H1 (cell line): ENCODE measurements at regions not wholly inside any gene's neighbourhood (a gene's known extent, or its start where the extent isn't known, plus 50 kb on each side); places are given as distances from the start of the nearest gene placed in this dataset.

ENCODE experiments used
- CTCF ChIA-PET: fragments of 300-600 bp; sonication (Branson Sonifier 250); formaldehyde crosslinking; loops from one replicate; lab custom pipeline; 2021; ENCODE audit not compliant: partially characterized antibody; lab: Charles Lee
- POLR2A ChIA-PET: fragments of 300-600 bp; sonication (Branson Sonifier 250); formaldehyde crosslinking; loops from one replicate; lab custom pipeline; 2021; ENCODE audit warnings: inconsistent platforms; ENCODE audit not compliant: partially characterized antibody; lab: Charles Lee
- DNase-seq, 2 experiments: peaks; one replicate each; pipeline versions ENCODE4 v3.0.0 to v3.0.0-alpha.2; 2010 to 2022; ENCODE audit warnings: low spot score in 2 of 2, low read depth in 1 of 2, mixed read lengths in 1 of 2
- FAIRE-seq: peaks from 2 replicates; lab custom pipeline; 2011; peaks lifted over from hg19 to GRCh38; lab: Jason Lieb, UNC
- H2AFZ ChIP-seq: 2 replicates; pipeline ENCODE4 v1.8.1; 2012; ENCODE audit warnings: low read length, inconsistent platforms
- H2AK5ac ChIP-seq: 2 replicates; pipeline ENCODE4 v1.6.1; 2013; ENCODE audit warnings: low read depth, low read length
- H2BK120ac ChIP-seq: replicated peaks from 2 replicates; pipeline ENCODE3; 2013; ENCODE audit warnings: low read depth, low read length, inconsistent platforms
- H2BK12ac ChIP-seq: 2 replicates; pipeline ENCODE4 v1.6.1; 2013; ENCODE audit warnings: low read depth, low read length
- H2BK15ac ChIP-seq: 2 replicates; pipeline ENCODE4 v1.6.1; 2013; ENCODE audit warnings: low read length
- H2BK20ac ChIP-seq: 2 replicates; pipeline ENCODE4 v1.6.1; 2013; ENCODE audit warnings: low read length
- H2BK5ac ChIP-seq: 2 replicates; pipeline ENCODE4 v1.6.1; 2013; ENCODE audit warnings: low read depth, low read length
- H3K14ac ChIP-seq: 2 replicates; pipeline ENCODE4 v1.6.1; 2013; ENCODE audit warnings: inconsistent platforms; ENCODE audit not compliant: insufficient read length
- H3K18ac ChIP-seq: 2 replicates; pipeline ENCODE4 v1.6.1; 2013; ENCODE audit warnings: low read length; ENCODE audit errors: extremely low read depth
- H3K23ac ChIP-seq: 2 replicates; pipeline ENCODE4 v1.6.1; 2013; ENCODE audit warnings: inconsistent platforms; ENCODE audit not compliant: insufficient read length
- H3K23me2 ChIP-seq: 2 replicates; pipeline ENCODE4 v1.6.1; 2013; ENCODE audit warnings: low read depth, low read length
- H3K27ac ChIP-seq: 2 replicates; pipeline ENCODE4 v1.6.1; 2011; ENCODE audit warnings: low read depth, low read length, inconsistent platforms
- H3K27me3 ChIP-seq, 4 experiments: replicated peaks in 1 of 4; 1 replicate in 1 of 4; 2 replicates in 3 of 4; pipeline versions ENCODE4 v1.6.1 to v1.8.1; 2011 to 2013; ENCODE audit warnings: low read length in 3 of 4, mild to moderate bottlenecking in 3 of 4, inconsistent platforms in 2 of 4, mixed read lengths in 2 of 4, moderate library complexity in 1 of 4; ENCODE audit not compliant: control insufficient read depth in 3 of 4, insufficient read depth in 3 of 4; ENCODE audit errors: extremely low read depth in 1 of 4
- H3K36me3 ChIP-seq, 4 experiments: 2 replicates each; pipeline versions ENCODE4 v1.6.1 to v1.8.1; 2011 to 2013; ENCODE audit warnings: mild to moderate bottlenecking in 4 of 4, low read length in 3 of 4, moderate library complexity in 2 of 4, control low read depth in 1 of 4, inconsistent platforms in 1 of 4; ENCODE audit not compliant: insufficient read depth in 4 of 4, control insufficient read depth in 2 of 4
- H3K4ac ChIP-seq: replicated peaks from 2 replicates; pipeline ENCODE3; 2013; ENCODE audit warnings: low read length, low read depth, mixed read lengths, inconsistent platforms; ENCODE audit not compliant: insufficient read length
- H3K4me1 ChIP-seq, 4 experiments: replicated peaks in 1 of 4; 1 replicate in 1 of 4; 2 replicates in 3 of 4; pipeline versions ENCODE4 v1.6.1 to v1.8.1; 2011 to 2013; ENCODE audit warnings: low read length in 3 of 4, inconsistent platforms in 2 of 4, mixed read lengths in 1 of 4; ENCODE audit not compliant: insufficient read depth in 4 of 4, control insufficient read depth in 3 of 4
- H3K4me2 ChIP-seq, 2 experiments: 2 replicates each; pipeline versions ENCODE4 v1.6.1 to v1.8.1; 2011 to 2013; ENCODE audit warnings: low read depth in 2 of 2, low read length in 2 of 2, control low read depth in 1 of 2, inconsistent platforms in 1 of 2, mild to moderate bottlenecking in 1 of 2; ENCODE audit not compliant: insufficient read depth in 1 of 2
- H3K4me3 ChIP-seq, 4 experiments: fragments of 200-600, 300-600 bp in 1 of 4; sonication (generic), shearing (Covaris generic), sonication (Bioruptor Twin) in 1 of 4; 2 replicates each; pipeline versions ENCODE4 v1.5.1 to v1.8.1; 2011 to 2016; ENCODE audit warnings: low read length in 4 of 4, low read depth in 3 of 4, control low read depth in 2 of 4, inconsistent platforms in 2 of 4, mild to moderate bottlenecking in 2 of 4, mixed read lengths in 1 of 4, moderate library complexity in 1 of 4; ENCODE audit not compliant: insufficient read depth in 2 of 4; ENCODE audit errors: extremely low read depth in 1 of 4
- H3K56ac ChIP-seq: replicated peaks from 2 replicates; pipeline ENCODE3; 2013; ENCODE audit warnings: low read depth, mild to moderate bottlenecking, mixed read lengths, low read length, inconsistent platforms; ENCODE audit not compliant: insufficient read length
- H3K79me1 ChIP-seq: 2 replicates; pipeline ENCODE4 v1.6.1; 2013; ENCODE audit warnings: low read depth, low read length, control low read depth
- H3K79me2 ChIP-seq, 2 experiments: 2 replicates each; pipeline versions ENCODE4 v1.6.1 to v1.8.1; 2012 to 2013; ENCODE audit warnings: low read length in 2 of 2, mild to moderate bottlenecking in 2 of 2, inconsistent platforms in 1 of 2; ENCODE audit not compliant: insufficient read depth in 2 of 2, control insufficient read depth in 1 of 2
- H3K9ac ChIP-seq, 4 experiments: replicated peaks in 1 of 4; 1 replicate in 1 of 4; 2 replicates in 3 of 4; pipeline versions ENCODE4 v1.6.1 to v1.8.1; 2011 to 2013; ENCODE audit warnings: low read depth in 3 of 4, low read length in 3 of 4, control low read depth in 2 of 4, mild to moderate bottlenecking in 2 of 4, moderate library complexity in 2 of 4, inconsistent platforms in 1 of 4; ENCODE audit errors: extremely low read depth in 1 of 4
- H3K9me3 ChIP-seq, 2 experiments: 2 replicates each; pipeline versions ENCODE4 v1.6.1 to v1.8.1; 2012 to 2013; ENCODE audit warnings: mild to moderate bottlenecking in 2 of 2, moderate library complexity in 2 of 2, control low read depth in 1 of 2, inconsistent platforms in 1 of 2, low read depth in 1 of 2, low read length in 1 of 2, mixed read lengths in 1 of 2; ENCODE audit not compliant: insufficient read depth in 2 of 2
- H4K20me1 ChIP-seq, 2 experiments: replicated peaks in 1 of 2; 2 replicates each; pipeline versions ENCODE3 to v1.8.1; 2011 to 2013; ENCODE audit warnings: inconsistent platforms in 2 of 2, low read length in 2 of 2, mild to moderate bottlenecking in 1 of 2; ENCODE audit not compliant: insufficient read depth in 2 of 2, control insufficient read depth in 1 of 2
- H4K5ac ChIP-seq: 2 replicates; pipeline ENCODE4 v1.6.1; 2013; ENCODE audit warnings: low read length, low read depth, mixed read lengths, inconsistent platforms; ENCODE audit not compliant: insufficient read length
- H4K8ac ChIP-seq: 2 replicates; pipeline ENCODE4 v1.8.0; 2013; ENCODE audit warnings: mild to moderate bottlenecking, moderate library complexity, low read length, inconsistent platforms; ENCODE audit not compliant: insufficient read depth; ENCODE audit errors: extremely low read depth
- H4K91ac ChIP-seq: replicated peaks from 2 replicates; pipeline ENCODE3; 2013; ENCODE audit warnings: low read length, mixed read lengths, inconsistent platforms; ENCODE audit not compliant: insufficient read length
- KDM1A ChIP-seq: fragments of 200-600, 300-600 bp; sonication (generic); IDR thresholded peaks from 2 replicates; pipeline ENCODE4 v1.7.1; 2016; ENCODE audit warnings: mild to moderate bottlenecking, low read length, borderline replicate concordance
- SP1 ChIP-seq: IDR thresholded peaks from 2 replicates; pipeline ENCODE4 v1.6.1; 2011; ENCODE audit warnings: low read depth, low read length
- TBP ChIP-seq: IDR thresholded peaks from 2 replicates; pipeline ENCODE4 v1.6.1; 2011; ENCODE audit warnings: low read depth, low read length, improper control_type of control experiment
- TCF12 ChIP-seq: IDR thresholded peaks from 2 replicates; pipeline ENCODE4 v1.6.1; 2011; ENCODE audit warnings: low read depth, mild to moderate bottlenecking, low read length
- WGBS, 2 experiments: shearing (Covaris generic) in 1 of 2; methylation state at CpG; one replicate each; pipeline versions ENCODE4 v1.1.6 to v1.1.7; 2013 to 2015; ENCODE audit warnings: low lambda C conversion rate in 2 of 2, mixed read lengths in 2 of 2, inconsistent platforms in 1 of 2, low coverage in 1 of 2, missing lambda C conversion rate in 1 of 2; ENCODE audit not compliant: insufficient replicate concordance in 2 of 2, insufficient coverage in 1 of 2, insufficient read length in 1 of 2; ENCODE audit errors: extremely low coverage in 1 of 2, missing lambda C conversion rate in 1 of 2; 5-methylcytosine and 5-hydroxymethylcytosine counted together

DNA sequence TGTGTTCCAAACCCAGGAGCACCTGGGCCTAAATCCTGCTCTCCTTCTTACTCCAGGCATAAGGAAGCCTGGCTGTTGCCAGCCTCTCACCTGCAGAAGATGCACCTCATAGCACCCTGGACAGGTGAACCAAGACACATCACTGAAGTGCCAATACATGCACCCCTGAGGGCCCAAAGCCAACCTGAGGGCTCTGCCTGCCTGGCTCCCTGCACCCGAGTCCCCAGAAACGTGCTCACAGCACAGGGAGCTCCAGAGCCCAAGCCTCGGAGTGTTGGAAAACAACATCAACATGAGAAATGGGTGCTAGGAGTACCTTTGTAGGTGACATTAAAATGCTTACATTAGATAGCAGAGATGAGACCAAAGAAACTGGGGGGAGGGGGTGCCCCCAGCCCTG is 96.3 kb upstream of the RAB6C start:
- Histone ChIP-seq H2BK120ac (no peak overlapping the region), H3K27me3 (no peaks in the 10 kb centered on the region), H2AFZ (no peak overlapping the region), H3K9ac (no peak overlapping the region), H3K23ac (no peak overlapping the region), H2BK20ac (no peak overlapping the region), H2BK5ac (no peak overlapping the region), H3K56ac (no peak overlapping the region), H3K4me3 (no peak overlapping the region), H3K27ac (no peak overlapping the region), H3K79me2 (no peaks in the 10 kb centered on the region), H4K5ac (no peak overlapping the region), H4K91ac (no peak overlapping the region), H3K36me3 (no peaks in the 10 kb centered on the region), H2BK15ac (peak overlapping the region; percentile 36; the same call in 1 of the 2 replicates), H3K4ac (no peak overlapping the region)
- ChIA-PET POLR2A (no interaction called here), CTCF (interaction anchor here (0.9 to 1.3 kb wide), 2 partner anchors 8 to 83 kb away, joined by 3 read pairs; no protein-coding TSS in a partner anchor)
- WGBS, 2 experiments: 90% methylated on average over 3 of the region's 3 CpGs; no CpG with 5 or more reads in 1 of the 2 experiments
- no peak for DNase-seq
- TF ChIP-seq SP1 (no peak), TBP (no peak), TCF12 (no peak), KDM1A (no peak)
- TF ChIP-seq, all 59 proteins: peak for 0
- Histone ChIP-seq H2AK5ac (no peak overlapping the region), H2BK12ac (no peak overlapping the region), H3K23me2 (no peaks in the 10 kb centered on the region), H3K14ac (no peak overlapping the region), H3K79me1 (no peaks in the 10 kb centered on the region), H4K20me1 (peaks cover 0 to 1% of the 10 kb centered on the region in 2 experiments), H3K9me3 (no peaks in the 10 kb centered on the region; a peak in 1 of 4 replicates), H3K4me2 (no peak overlapping the region), H3K4me1 (peaks cover 0 to 6% (median 2%) of the 10 kb centered on the region in 4 experiments), H3K18ac (no peak overlapping the region), H4K8ac (peak overlapping the region; percentile 41; the same call in 1 of the 2 replicates)
- FAIRE-seq: no peak
